ENCODE measurements at regions not wholly inside any gene's neighbourhood (a gene's known extent, or its start where the extent isn't known, plus 50 kb on each side); places are given as distances from the start of the nearest gene placed in this dataset.

DNA sequence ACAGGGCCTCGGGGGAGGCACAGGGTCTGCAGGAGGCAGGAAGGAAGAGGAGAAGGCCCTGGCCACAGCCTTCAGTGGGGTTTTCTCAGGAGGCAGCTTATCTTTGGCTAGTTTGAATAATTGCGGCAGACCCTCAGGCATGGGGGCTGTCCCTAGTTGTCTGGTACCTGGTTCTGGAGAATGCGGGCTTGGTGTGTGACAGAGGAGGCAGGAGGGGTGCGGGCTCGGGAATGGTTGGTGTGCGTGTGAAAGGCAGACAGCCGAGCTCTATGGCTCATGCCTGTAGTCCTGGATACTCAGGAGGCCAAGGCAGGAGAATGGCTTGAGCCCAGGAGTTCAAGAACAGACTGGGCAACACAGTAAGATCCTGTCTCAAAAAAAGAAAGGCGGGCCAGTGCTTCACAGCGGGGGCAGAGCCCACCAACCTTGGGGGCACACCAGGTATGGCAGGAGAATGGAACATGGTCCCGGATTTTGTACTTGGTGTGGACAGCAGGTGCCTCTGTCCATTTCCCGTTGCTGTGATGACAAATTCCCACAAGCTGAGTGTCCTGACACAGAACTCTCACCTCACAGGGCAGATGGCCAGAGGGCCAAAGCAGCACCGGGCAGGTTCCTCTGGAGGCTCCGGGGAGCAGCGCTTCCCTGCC lies 640.6 kb downstream of the TBC1D22A start:
- TF ChIP-seq, protein P1, sequence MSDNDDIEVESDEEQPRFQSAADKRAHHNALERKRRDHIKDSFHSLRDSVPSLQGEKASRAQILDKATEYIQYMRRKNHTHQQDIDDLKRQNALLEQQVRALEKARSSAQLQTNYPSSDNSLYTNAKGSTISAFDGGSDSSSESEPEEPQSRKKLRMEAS (IDR thresholded peaks at IDR 0.05; ENCODE audit: low read depth, low read length): no peak
- TF ChIP-seq, protein P2, sequence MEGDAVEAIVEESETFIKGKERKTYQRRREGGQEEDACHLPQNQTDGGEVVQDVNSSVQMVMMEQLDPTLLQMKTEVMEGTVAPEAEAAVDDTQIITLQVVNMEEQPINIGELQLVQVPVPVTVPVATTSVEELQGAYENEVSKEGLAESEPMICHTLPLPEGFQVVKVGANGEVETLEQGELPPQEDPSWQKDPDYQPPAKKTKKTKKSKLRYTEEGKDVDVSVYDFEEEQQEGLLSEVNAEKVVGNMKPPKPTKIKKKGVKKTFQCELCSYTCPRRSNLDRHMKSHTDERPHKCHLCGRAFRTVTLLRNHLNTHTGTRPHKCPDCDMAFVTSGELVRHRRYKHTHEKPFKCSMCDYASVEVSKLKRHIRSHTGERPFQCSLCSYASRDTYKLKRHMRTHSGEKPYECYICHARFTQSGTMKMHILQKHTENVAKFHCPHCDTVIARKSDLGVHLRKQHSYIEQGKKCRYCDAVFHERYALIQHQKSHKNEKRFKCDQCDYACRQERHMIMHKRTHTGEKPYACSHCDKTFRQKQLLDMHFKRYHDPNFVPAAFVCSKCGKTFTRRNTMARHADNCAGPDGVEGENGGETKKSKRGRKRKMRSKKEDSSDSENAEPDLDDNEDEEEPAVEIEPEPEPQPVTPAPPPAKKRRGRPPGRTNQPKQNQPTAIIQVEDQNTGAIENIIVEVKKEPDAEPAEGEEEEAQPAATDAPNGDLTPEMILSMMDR (IDR thresholded peaks at IDR 0.05; ENCODE audit: low read depth, low read length): no peak

Measured in NB4 (cell line).